ENCODE measurements at regions not wholly inside any gene's neighbourhood (a gene's known extent, or its start where the extent isn't known, plus 50 kb on each side); places are given as distances from the start of the nearest gene placed in this dataset.

GRCh38 chr13:63542770-63543169, 2127.1 kb upstream of the PCDH20 start:
- H3K9me3 ChIP-seq: no peaks in the 10 kb centered on the region
- H3K4me3 ChIP-seq: no peak overlapping the region
- H3K27ac ChIP-seq: no peak overlapping the region
- DNase-seq (ENCODE audit: low spot score in 2 of 2): no peak
- WGBS, 2 donors: 36 to 63% methylated on average over 1 of the region's 1 CpG
- TF ChIP-seq POLR2A (IDR thresholded peaks at IDR 0.05): no peak
- no peak for TF ChIP-seq EP300 (IDR thresholded peaks at IDR 0.05)
- no peak for TF ChIP-seq CTCF (IDR thresholded peaks at IDR 0.05)
- H3K27me3 ChIP-seq: no peaks in the 10 kb centered on the region
- no peaks in the 10 kb centered on the region for H3K36me3 ChIP-seq
- H3K4me1 ChIP-seq: no peaks in the 10 kb centered on the region

- 52 to 53% methylated on average over 6 of the region's 6 CpGs for WGBS, 2 donors
Measured at GRCh38 chr13:63541336-63541735, 2125.7 kb upstream of the PCDH20 start.

GRCh38 chr13:63540061-63540460, 2124.4 kb upstream of the PCDH20 start:
- no peak for DNase-seq (ENCODE audit: low spot score in 2 of 2)
- H3K9me3 ChIP-seq: no peaks in the 10 kb centered on the region
- no peak overlapping the region for H3K4me3 ChIP-seq
- no peaks in the 10 kb centered on the region for H3K4me1 ChIP-seq
- WGBS, 2 donors: 39 to 54% methylated on average over 1 of the region's 1 CpG
- H3K36me3 ChIP-seq: no peaks in the 10 kb centered on the region
- H3K27me3 ChIP-seq: no peaks in the 10 kb centered on the region
- H3K27ac ChIP-seq: no peak overlapping the region
- TF ChIP-seq EP300 (IDR thresholded peaks at IDR 0.05) (no peak), CTCF (IDR thresholded peaks at IDR 0.05) (no peak), POLR2A (IDR thresholded peaks at IDR 0.05) (no peak)

More at GRCh38 chr13:63541336-63541735, 2125.7 kb upstream of the PCDH20 start:
- H3K36me3 ChIP-seq: no peaks in the 10 kb centered on the region
- no peaks in the 10 kb centered on the region for H3K4me1 ChIP-seq
- no peak for DNase-seq (ENCODE audit: low spot score in 2 of 2)
- TF ChIP-seq CTCF (IDR thresholded peaks at IDR 0.05) (no peak), POLR2A (IDR thresholded peaks at IDR 0.05) (no peak), EP300 (IDR thresholded peaks at IDR 0.05) (no peak)
- H3K4me3 ChIP-seq: no peak overlapping the region
- no peaks in the 10 kb centered on the region for H3K27me3 ChIP-seq
- H3K9me3 ChIP-seq: no peaks in the 10 kb centered on the region
- no peak overlapping the region for H3K27ac ChIP-seq

- TF ChIP-seq CTCF (IDR thresholded peaks at IDR 0.05): no peak
- no peak for TF ChIP-seq POLR2A (IDR thresholded peaks at IDR 0.05)
- TF ChIP-seq EP300 (IDR thresholded peaks at IDR 0.05): no peak
- no peaks in the 10 kb centered on the region for H3K4me1 ChIP-seq
- WGBS, 2 donors: 39 to 51% methylated on average over 9 of the region's 9 CpGs
Measured at GRCh38 chr13:63517371-63517770, 2101.7 kb upstream of the PCDH20 start.

GRCh38 chr13:63516124-63516523, 2100.5 kb upstream of the PCDH20 start:
- Histone ChIP-seq H3K9me3 (no peaks in the 10 kb centered on the region), H3K4me1 (no peaks in the 10 kb centered on the region), H3K27me3 (no peaks in the 10 kb centered on the region), H3K27ac (no peak overlapping the region), H3K36me3 (no peaks in the 10 kb centered on the region), H3K4me3 (no peak overlapping the region)
- TF ChIP-seq POLR2A (IDR thresholded peaks at IDR 0.05) (no peak), EP300 (IDR thresholded peaks at IDR 0.05) (no peak), CTCF (IDR thresholded peaks at IDR 0.05) (no peak)
- no peak for DNase-seq (ENCODE audit: low spot score in 2 of 2)
- WGBS, 2 donors: 90 to 94% methylated on average over 1 of the region's 1 CpG

More at GRCh38 chr13:63517371-63517770, 2101.7 kb upstream of the PCDH20 start:
- Histone ChIP-seq H3K36me3 (no peaks in the 10 kb centered on the region), H3K27ac (no peak overlapping the region), H3K27me3 (no peaks in the 10 kb centered on the region), H3K4me3 (no peak overlapping the region), H3K9me3 (no peaks in the 10 kb centered on the region)
- DNase-seq (ENCODE audit: low spot score in 2 of 2): no peak
